ENCODE measurements at regions not wholly inside any gene's neighbourhood (a gene's known extent, or its start where the extent isn't known, plus 50 kb on each side); places are given as distances from the start of the nearest gene placed in this dataset.

DNA sequence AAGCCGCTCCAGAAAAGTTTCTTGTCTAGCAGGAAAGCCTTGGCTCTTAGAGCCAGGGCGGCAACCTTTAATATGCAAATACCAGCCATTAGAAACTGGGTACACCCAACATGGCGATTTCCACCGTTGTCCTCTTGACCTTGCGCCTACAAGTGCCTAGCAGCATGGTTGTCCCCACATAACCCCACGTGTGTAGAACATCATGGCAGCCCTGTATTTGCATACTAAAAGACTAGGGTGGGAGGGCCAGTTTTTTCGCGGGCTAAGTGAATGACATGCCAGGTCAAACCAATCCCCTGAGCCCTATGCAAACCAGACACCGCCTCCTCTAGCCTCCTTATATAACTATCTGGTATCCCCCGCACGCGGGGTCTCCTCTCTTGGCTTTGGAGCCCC, 58.4 kb upstream of the FZD8 start:
- TF ChIP-seq, protein P1, sequence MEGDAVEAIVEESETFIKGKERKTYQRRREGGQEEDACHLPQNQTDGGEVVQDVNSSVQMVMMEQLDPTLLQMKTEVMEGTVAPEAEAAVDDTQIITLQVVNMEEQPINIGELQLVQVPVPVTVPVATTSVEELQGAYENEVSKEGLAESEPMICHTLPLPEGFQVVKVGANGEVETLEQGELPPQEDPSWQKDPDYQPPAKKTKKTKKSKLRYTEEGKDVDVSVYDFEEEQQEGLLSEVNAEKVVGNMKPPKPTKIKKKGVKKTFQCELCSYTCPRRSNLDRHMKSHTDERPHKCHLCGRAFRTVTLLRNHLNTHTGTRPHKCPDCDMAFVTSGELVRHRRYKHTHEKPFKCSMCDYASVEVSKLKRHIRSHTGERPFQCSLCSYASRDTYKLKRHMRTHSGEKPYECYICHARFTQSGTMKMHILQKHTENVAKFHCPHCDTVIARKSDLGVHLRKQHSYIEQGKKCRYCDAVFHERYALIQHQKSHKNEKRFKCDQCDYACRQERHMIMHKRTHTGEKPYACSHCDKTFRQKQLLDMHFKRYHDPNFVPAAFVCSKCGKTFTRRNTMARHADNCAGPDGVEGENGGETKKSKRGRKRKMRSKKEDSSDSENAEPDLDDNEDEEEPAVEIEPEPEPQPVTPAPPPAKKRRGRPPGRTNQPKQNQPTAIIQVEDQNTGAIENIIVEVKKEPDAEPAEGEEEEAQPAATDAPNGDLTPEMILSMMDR (conservative IDR thresholded peaks at IDR 0.05; ENCODE audit: low read depth, low read length): no peak
- no peak for TF ChIP-seq EZH2 (IDR thresholded peaks at IDR 0.05; ENCODE audit: borderline replicate concordance, low read depth, low read length, poor library complexity, severe bottlenecking)

Data from A673 (cell line).